ENCODE measurements at regions not wholly inside any gene's neighbourhood (a gene's known extent, or its start where the extent isn't known, plus 50 kb on each side); places are given as distances from the start of the nearest gene placed in this dataset.
"Not testable (repeated sequence)": the region's sequence is repeated elsewhere in the genome, so short reads cannot be mapped to it uniquely, and the experiment has no call there.

GRCh38 chr16:52104993-52105392, 441.9 kb downstream of the TOX3 start:
- DNase-seq = not testable (repeated sequence)

- DNase-seq = no peak
Observed at GRCh38 chr16:52103791-52104190, 443.2 kb downstream of the TOX3 start.

- DNase-seq = no peak
Observed at GRCh38 chr16:52101246-52101645, 445.7 kb downstream of the TOX3 start.

- DNase-seq = no peak
Observed at GRCh38 chr16:52099382-52099781, 447.6 kb downstream of the TOX3 start.

- no peak for DNase-seq
Observed at GRCh38 chr16:52095471-52095870, 451.5 kb downstream of the TOX3 start.

- DNase-seq = no peak
Observed at GRCh38 chr16:52092126-52092525, 454.8 kb downstream of the TOX3 start.

GRCh38 chr16:52090080-52090479, 456.9 kb downstream of the TOX3 start:
- no peak for DNase-seq

- DNase-seq = no peak
Observed at GRCh38 chr16:52089476-52089875, 457.5 kb downstream of the TOX3 start.

GRCh38 chr16:52086901-52087300, 460.0 kb downstream of the TOX3 start:
- no peak for DNase-seq

GRCh38 chr16:52078716-52079655, 468.0 kb downstream of the TOX3 start:
- DNase-seq = peak in 7 of 56 donors; percentile 2 to 25 (median 7)

- no peak for DNase-seq
Observed at GRCh38 chr16:52077607-52078006, 469.3 kb downstream of the TOX3 start.

- DNase-seq = peak in 1 of 56 donors; percentile 9
Observed at GRCh38 chr16:52076801-52077201, 470.1 kb downstream of the TOX3 start.

GRCh38 chr16:52076332-52076731, 470.6 kb downstream of the TOX3 start:
- no peak for DNase-seq

- no peak for DNase-seq
Observed at GRCh38 chr16:52074133-52074532, 472.8 kb downstream of the TOX3 start.

- DNase-seq = no peak
Observed at GRCh38 chr16:52073024-52073423, 473.9 kb downstream of the TOX3 start.

- DNase-seq = no peak
Observed at GRCh38 chr16:52071101-52071500, 475.8 kb downstream of the TOX3 start.

- no peak for DNase-seq
Observed at GRCh38 chr16:52070341-52071057, 476.4 kb downstream of the TOX3 start.

- peak in 9 of 56 donors; percentile 3 to 43 (median 6) for DNase-seq
Observed at GRCh38 chr16:52069866-52070265, 477.1 kb downstream of the TOX3 start.

- peak in 30 of 56 donors; percentile 5 to 62 (median 27) for DNase-seq
Observed at GRCh38 chr16:52068447-52069074, 478.4 kb downstream of the TOX3 start.

GRCh38 chr16:52066962-52067361, 480.0 kb downstream of the TOX3 start:
- peak in 25 of 56 donors; percentile 3 to 57 (median 25) for DNase-seq

GRCh38 chr16:52056259-52056658, 490.7 kb downstream of the TOX3 start:
- no peak for DNase-seq

GRCh38 chr16:52055381-52055780, 491.6 kb downstream of the TOX3 start:
- no peak for DNase-seq

All from nucleus accumbens (tissue), 56 donors.